ENCODE measurements at regions not wholly inside any gene's neighbourhood (a gene's known extent, or its start where the extent isn't known, plus 50 kb on each side); places are given as distances from the start of the nearest gene placed in this dataset.
"Not testable (repeated sequence)": the region's sequence is repeated elsewhere in the genome, so short reads cannot be mapped to it uniquely, and the experiment has no call there.

DNA sequence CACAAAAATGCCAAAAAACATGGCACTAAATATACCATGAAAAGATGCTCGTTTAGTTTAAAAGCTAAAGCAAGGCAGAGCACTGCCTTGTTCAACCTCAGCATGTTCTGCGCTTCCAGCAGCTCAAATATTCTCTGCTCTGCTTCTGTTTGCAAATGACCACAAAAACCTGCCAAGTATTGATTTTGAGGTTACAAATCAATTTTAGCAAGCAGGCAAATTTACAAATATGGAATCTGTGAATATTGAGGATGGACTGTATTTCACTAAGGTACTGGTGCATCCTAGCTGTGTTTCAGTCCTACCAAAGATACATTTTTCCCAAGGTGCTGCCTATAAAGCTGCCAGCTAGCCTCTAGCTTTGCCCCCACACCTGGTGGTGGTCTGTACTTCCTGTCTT lies 449.9 kb downstream of the PREX1 start:
- DNase-seq, result no peak

GRCh38 chr20:48375804-48376203 lies 452.0 kb downstream of the PREX1 start:
- DNase-seq, result no peak

DNA sequence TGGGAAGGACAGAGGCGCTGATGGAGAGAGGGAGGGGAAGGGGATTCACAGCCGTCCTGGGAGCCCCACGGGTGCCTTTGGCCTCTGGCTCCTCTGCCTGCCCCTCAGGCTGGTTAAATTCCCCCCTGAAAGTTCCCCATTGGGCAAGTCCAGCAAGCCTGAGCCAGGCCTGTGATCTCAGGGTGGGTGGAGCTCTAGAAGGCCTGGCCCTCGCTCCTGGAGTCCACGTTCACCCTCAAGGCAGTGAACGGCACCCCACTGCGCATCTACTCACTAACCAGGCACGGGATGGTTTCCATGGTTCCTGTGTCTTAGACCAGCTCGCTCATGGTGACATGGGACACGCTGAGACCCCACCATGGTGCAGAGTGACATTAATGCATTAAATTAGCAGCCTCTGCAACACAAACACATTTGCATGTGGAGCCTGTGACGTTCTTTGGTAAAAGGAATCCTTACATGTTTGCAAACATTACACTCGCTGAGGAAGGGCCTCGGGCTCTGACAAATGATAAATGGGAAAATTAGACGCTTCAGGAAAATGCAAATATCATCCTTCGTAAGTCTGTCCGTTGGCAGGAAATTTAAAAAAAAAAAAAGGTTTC lies 452.7 kb downstream of the PREX1 start:
- no peak for DNase-seq

DNA sequence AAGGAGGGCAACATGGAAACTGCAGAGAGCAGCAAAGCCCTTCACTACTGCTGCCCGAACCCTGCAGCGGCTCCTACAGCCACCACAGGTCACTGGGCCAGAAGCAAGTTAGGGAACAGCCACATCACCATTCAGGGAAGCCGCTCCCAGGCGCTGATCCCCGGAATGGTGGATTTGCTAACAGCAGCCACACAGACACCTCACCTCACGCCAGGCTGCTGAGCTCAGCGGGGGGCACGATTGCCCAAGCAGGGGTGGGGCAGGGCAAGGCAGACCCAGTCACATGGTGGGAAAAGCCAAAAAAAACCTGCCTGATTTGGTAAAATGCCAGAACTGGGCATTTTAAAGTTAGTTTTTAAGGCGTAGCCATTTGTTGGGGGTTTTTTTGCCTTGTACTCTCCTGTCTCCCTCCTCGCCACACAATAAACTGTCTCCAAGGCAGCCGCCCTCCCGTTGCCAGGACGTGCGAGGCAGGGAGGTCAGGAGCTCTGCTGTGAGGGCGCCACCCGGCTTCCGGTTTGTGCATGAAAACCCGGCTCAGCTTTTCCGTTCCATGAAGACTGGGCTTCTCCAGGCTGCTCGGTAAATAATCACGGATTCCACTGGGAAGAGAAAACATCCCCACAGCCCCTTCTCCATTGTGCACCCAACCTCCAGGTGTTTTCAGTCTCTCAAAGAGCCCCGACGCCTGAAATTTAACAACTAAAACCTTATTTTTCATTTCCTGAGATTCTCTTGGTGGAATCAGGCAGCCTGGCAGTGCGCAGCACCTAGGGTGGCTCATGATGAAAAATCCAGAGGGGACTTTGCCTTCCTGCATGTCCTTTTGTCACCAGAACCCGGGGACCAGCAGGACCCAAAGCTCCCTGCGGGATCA lies 453.5 kb downstream of the PREX1 start:
- DNase-seq, result not testable (repeated sequence)

DNA sequence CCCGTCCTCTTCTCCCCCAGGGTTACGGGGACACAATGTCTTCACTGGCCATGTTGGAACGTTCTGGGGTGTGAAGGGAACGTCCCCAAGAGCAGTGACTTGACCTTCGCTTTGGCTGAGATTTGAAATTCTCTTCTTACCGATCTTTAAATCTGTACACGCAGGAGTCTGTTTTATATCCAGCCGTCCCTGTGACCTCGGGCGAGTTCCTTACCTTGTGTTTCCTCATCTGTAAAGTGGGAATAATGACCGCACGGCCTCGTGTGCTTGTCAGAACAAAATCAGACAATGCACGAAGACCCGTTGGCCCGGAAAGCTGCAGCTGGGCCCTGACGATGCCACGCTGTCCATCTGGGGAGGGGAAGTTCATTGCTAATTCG lies 454.3 kb downstream of the PREX1 start:
- no peak for DNase-seq

DNA sequence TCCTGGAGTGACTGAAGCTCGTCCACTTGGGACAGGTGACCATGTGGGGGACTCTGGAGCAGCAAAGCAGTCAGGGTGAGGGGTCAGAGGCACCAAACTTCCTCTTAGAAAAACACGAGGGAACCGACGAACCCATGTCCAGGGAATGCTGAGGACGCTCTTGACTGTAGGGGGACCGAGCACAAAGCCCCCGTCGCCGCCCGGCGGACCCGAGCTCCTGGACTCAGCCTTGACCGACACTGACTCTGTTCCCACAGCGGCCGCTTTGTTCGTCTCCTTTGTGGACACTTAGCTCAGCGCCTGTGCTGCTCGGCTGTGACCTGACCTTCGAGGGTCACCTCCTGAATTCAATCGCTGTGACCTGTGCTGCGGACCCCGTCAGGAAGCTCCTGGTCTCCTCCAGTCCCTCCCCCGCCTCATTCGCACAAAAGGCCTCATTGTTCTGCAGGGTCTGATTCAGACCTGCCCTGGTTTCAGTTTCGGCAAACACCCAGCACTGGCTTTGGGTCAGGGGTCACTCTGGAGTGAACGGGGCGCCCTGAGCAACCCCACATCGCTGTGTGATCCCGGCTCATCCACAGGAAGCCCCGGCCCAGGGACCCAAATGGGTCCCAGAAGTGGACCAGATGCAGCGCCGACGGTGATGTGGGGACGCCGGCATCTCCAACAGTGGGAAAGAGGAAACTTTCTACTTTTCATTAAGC lies 454.8 kb downstream of the PREX1 start:
- not testable (repeated sequence) for DNase-seq

GRCh38 chr20:48371211-48371610 lies 456.6 kb downstream of the PREX1 start:
- DNase-seq, result no peak

GRCh38 chr20:48368580-48369021 lies 459.2 kb downstream of the PREX1 start:
- not testable (repeated sequence) for DNase-seq

DNA sequence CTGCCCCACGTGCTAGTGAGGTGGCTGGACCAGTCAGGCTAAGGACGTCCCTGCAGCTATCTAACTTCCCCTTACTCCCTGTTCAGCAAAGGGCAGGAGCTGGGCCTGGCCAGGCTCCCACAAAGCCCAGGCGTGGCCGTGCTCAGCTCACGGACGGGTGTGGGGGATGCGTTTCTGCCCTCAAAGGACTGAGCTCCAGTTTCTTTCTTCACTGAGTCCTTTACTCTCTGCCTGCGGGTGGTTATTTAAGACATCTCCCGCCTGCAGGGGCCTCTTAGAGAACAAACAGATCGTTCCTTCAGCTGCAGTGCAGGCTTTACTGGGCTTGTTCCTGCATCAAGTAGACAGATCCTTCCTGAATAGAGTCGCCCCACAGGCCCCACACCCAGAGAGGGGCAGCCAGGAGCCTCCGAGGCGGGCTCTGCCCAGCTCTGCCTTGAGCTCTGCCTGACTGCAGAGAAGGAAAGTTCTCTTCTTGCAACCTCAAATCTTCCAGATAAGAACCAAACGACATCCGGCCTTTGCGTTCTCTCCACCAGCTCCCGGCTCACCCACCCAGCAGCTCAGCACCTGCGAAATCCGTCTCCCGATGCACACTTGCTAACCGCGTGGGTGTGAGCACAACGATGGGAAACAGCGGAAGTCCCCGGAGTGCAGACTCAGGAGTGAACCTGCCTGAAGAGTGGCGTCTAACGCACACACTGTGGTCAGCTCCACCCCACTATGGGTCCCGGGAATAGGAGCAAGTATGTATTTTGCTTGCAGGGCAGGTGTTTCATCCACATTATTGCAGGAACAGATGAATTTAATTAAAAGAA lies 460.0 kb downstream of the PREX1 start:
- not testable (repeated sequence) for DNase-seq

DNA sequence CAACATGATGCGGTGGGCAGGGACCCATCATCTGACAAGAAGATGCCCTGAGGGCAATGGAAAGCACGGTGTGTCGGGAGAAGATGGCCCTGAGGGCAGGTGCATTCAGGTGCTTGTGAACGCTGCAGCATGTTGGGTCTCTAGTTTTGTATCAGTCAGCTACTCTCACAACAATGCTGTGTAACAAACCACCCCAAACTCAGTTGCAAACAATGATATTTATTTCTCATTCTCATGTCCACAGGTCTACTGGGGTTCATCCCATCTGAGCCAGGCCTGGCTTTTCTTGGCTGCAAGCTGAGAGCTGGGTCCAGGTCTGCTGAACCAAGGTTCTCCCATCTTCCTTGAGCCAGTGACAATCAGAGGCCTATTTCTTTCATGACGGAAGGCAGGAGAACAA lies 461.6 kb downstream of the PREX1 start:
- no peak for DNase-seq

DNA sequence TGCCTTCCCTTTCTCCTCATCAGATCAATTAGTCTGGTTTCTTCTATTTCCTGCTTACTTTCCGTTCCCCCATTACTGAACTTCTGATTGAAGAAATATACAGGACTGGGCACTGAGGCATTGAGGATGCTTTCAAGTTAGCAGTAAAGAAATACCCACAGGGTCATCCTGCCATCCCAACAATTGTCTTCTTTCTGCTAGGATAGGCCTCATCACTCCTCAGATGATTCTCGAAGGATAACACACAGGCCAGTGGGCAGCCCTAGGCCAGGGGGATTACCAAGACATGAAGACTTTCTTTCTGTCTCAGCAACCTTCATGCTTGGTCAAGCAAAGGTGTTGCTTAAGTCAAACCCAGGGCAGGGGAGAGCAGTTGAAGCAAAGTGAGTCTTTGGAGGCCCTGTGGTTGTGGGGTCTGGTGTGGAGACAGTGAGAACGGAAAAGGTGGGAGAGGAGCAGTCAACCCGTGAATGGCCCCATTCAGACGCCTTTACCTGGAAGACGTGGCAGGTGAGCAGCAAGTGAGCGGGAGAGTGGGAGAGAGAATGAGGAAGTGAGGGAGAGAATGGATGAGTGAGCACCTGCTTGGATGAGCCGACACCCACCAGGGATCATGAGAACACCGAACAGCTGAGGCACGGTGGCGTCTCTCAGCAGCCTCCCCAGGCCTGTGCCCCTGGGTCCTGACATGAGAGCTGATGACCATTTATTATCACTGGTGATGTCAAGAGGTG lies 462.9 kb downstream of the PREX1 start:
- no peak for DNase-seq

DNA sequence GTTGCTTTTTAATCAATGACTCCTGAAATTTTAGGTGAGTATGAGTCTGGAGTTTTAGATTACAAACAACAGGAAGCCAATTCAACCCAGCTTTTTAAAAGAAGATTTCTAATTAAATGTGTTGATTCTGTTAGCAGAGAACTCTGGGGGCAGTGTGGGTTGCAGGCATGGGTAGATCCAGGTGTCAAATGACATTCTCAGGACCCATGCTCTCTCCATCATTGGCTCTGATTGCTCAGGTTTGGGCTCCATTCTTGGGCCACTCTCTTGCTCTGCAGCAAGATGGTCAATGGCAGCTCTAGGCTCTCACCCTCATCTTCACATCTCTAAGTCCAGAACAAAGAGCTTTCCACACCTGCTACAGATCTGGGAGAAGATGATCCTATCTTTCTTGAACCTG lies 463.7 kb downstream of the PREX1 start:
- no peak for DNase-seq

DNA sequence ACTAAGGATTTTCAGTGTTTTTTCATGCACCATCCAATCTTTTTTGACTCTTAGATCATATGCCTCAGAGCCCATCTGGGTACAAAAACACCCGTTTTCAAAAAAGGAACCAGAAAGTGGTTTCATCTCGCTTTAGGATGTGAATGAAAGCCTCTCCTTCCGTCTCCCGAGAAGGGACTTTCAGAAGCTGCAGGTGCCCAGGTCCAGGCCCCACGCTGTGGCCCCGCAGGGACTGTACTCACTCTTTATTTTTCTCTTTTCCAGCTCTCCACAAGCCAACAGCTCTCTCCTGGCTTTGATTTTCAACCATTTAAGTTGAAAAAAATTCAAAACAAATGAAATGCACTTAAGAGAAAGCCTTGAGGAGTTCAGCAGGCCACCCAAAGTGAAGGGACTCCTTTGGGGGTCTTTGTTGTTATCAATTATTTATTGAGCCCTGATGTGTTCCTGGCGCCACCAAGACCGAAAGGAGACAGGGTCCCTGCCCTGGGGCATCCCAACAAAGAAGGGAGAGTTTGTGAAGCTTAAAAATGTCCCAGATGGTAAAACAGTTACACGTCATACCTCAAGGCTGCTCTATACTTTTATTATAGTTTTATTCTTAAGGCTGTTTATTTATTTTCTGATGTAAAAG lies 467.3 kb downstream of the PREX1 start:
- DNase-seq, result no peak

GRCh38 chr20:48359692-48360341 lies 468.0 kb downstream of the PREX1 start:
- DNase-seq, result no peak

DNA sequence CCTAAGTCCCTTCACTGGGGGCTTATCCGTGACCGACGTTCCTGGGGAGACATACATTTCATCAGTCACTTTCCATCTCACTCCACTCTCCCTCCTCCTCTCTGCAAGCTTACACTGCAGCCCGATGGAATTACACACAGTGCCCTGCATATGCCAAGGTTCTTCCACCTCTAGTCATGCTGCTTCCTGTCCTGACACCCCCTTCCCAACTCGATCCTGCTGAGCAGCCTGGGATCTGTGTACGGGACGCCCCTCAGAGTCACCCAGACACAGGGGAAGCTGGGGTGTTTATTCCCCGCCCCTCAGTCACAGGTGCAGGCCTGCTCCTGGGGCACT lies 468.8 kb downstream of the PREX1 start:
- not testable (repeated sequence) for DNase-seq

- no peak for DNase-seq
These were observed 469.4 kb downstream of the PREX1 start for GRCh38 chr20:48358176-48359054.

DNA sequence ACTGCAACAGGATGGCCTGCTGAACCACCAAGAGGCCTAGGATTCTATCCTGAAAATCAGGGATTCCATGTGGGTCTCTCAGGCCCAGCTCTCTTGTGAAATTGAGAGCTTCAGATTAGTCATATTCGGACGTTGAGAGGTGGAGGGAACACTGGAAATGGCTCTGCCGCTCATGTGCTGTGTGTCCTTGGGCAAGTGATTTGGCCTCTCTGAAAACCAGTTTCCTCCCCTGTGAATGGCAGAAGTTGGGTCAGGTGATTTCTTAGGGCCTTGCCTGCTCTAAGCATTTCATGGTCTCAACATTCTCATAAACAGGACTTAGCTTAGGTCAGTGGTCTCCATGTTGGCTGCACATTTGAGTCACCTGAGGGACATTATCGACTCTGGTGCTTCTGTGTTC lies 470.1 kb downstream of the PREX1 start:
- DNase-seq, result no peak

GRCh38 chr20:48354903-48355302 lies 472.9 kb downstream of the PREX1 start:
- DNase-seq, result no peak

DNA sequence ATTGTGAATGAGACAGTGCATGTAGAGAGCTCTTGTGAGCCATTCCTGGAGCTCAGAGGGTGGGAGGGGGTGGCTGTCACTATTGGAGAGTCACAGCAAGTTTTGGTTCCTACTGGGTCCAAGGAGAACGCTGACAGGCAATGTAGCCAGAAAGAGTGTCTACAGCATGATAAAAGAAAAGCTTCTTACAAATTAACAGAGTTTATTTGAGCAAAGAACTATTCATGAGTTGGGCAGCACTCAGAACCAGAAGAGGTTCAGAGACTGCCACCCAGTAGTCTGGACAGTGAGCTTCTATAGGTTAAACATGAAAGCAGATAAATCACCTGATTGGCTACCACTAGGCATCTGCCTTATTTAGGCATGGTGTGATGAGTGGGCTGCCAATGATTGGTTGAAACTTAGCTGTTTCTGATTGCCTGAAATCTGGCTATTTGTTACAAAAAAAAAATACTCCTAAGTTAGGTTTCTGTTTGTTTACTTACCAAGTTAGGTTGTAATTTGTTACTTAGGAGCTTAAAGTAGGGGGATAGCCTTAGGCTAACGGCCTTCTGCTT lies 473.4 kb downstream of the PREX1 start:
- DNase-seq, result no peak

DNA sequence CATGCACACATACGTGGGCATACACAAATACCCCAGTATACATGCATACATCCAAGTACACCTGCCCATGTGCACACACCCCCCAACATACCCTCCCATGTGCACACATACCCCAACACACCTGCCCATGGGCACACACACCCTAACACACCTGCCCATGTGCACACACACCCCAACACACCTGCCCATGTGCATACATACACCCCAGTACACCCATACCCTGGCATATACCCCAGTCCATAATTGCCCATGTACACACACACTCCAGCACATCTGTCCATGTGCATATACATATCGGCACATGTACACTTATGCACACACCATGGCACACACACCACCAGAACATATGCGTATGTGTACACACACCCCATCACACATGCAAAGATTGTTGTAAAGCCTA lies 475.2 kb downstream of the PREX1 start:
- DNase-seq, result no peak
